ENCODE measurements at regions not wholly inside any gene's neighbourhood (a gene's known extent, or its start where the extent isn't known, plus 50 kb on each side); places are given as distances from the start of the nearest gene placed in this dataset.

DNA sequence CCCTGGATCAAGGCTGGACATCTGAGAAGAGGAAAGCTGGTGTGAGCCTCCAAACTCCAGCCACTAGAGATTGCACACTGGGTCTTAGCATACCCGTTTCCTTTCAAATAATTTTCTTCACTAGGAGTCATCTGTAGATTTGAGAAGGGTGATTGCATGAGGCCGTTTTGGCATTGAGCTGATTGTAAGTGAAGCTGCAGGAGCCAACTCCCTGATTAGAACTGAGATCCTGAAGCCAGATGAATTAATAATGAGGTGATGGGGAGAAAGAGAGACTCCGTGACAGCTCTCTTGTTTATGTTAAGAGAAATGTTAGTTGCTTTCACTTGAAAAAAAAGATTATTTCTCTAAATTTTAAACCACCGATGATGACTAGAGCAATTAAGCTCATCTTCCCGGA, 268.4 kb upstream of the THSD7B start:
- Histone ChIP-seq H3K4me2 (ENCODE audit: low read length) (no peak overlapping the region), H4K20me1 (ENCODE audit: insufficient read depth) (no peaks in the 10 kb centered on the region), H3K27ac (ENCODE audit: low read length) (no peak overlapping the region), H3K9ac (ENCODE audit: low read length) (no peak overlapping the region), H3K9me2 (ENCODE audit: insufficient read depth, low read length) (no peaks in the 10 kb centered on the region), H3K4me3 (ENCODE audit: low read length) (no peak overlapping the region), H3K36me3 (ENCODE audit: insufficient read depth, low read length) (no peaks in the 10 kb centered on the region), H3K79me2 (replicated peaks; ENCODE audit: insufficient read depth, low read length) (no peaks in the 10 kb centered on the region), H3K27me3 (ENCODE audit: insufficient read depth, low read depth, low read length) (no peaks in the 10 kb centered on the region), H3F3A (ENCODE audit: insufficient read depth, low read length, poor library complexity, severe bottlenecking) (no peaks in the 10 kb centered on the region), H2AFZ (ENCODE audit: low read depth, low read length) (no peak overlapping the region), H3K9me3 (ENCODE audit: low read length) (no peaks in the 10 kb centered on the region)
- TF ChIP-seq EP300 (conservative IDR thresholded peaks at IDR 0.05; ENCODE audit: poor library complexity, severe bottlenecking) (no peak), EZH2 (IDR thresholded peaks at IDR 0.05; ENCODE audit: borderline replicate concordance, insufficient read depth, low read length, poor library complexity, severe bottlenecking) (no peak), TAF1 (IDR thresholded peaks at IDR 0.05; ENCODE audit: low read depth) (no peak)

DNA sequence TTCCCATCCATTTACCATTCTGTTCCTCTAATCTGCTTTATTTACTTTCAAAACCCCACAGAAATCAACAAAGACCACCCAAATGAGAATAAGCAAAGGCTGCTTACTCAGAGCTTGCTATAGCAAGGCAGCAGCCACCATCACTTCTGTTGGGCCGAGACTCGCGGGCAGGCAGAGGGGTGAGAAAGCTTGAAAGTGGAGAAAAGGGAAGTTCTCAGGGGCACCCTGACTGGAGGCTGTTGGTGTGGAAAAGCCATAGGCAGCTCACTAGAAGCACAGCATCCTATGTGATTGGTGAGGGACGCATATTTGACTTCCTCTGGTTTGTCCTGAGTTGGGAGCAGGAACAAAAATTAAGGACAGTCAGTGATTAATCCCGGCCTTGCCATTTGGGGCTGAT, 269.7 kb upstream of the THSD7B start:
- Histone ChIP-seq H3K9ac (ENCODE audit: low read length) (no peak overlapping the region), H3K27ac (ENCODE audit: low read length) (no peak overlapping the region), H3K79me2 (replicated peaks; ENCODE audit: insufficient read depth, low read length) (no peaks in the 10 kb centered on the region), H3K9me2 (ENCODE audit: insufficient read depth, low read length) (no peaks in the 10 kb centered on the region), H3K4me2 (ENCODE audit: low read length) (no peak overlapping the region), H3K27me3 (ENCODE audit: insufficient read depth, low read depth, low read length) (no peaks in the 10 kb centered on the region), H3K9me3 (ENCODE audit: low read length) (no peaks in the 10 kb centered on the region), H4K20me1 (ENCODE audit: insufficient read depth) (no peaks in the 10 kb centered on the region), H3F3A (ENCODE audit: insufficient read depth, low read length, poor library complexity, severe bottlenecking) (no peaks in the 10 kb centered on the region), H3K36me3 (ENCODE audit: insufficient read depth, low read length) (no peaks in the 10 kb centered on the region), H2AFZ (ENCODE audit: low read depth, low read length) (no peak overlapping the region), H3K4me3 (ENCODE audit: low read length) (no peak overlapping the region)
- no peak for TF ChIP-seq POLR2AphosphoS5 (IDR thresholded peaks at IDR 0.05)
- no peak for TF ChIP-seq SMC3 (conservative IDR thresholded peaks at IDR 0.05; ENCODE audit: poor library complexity)
- no peak for TF ChIP-seq RAD21 (conservative IDR thresholded peaks at IDR 0.05)
- no peak for TF ChIP-seq TAF1 (IDR thresholded peaks at IDR 0.05; ENCODE audit: low read depth)
- no peak for TF ChIP-seq EZH2 (IDR thresholded peaks at IDR 0.05; ENCODE audit: borderline replicate concordance, insufficient read depth, low read length, poor library complexity, severe bottlenecking)
- TF ChIP-seq, protein P1, sequence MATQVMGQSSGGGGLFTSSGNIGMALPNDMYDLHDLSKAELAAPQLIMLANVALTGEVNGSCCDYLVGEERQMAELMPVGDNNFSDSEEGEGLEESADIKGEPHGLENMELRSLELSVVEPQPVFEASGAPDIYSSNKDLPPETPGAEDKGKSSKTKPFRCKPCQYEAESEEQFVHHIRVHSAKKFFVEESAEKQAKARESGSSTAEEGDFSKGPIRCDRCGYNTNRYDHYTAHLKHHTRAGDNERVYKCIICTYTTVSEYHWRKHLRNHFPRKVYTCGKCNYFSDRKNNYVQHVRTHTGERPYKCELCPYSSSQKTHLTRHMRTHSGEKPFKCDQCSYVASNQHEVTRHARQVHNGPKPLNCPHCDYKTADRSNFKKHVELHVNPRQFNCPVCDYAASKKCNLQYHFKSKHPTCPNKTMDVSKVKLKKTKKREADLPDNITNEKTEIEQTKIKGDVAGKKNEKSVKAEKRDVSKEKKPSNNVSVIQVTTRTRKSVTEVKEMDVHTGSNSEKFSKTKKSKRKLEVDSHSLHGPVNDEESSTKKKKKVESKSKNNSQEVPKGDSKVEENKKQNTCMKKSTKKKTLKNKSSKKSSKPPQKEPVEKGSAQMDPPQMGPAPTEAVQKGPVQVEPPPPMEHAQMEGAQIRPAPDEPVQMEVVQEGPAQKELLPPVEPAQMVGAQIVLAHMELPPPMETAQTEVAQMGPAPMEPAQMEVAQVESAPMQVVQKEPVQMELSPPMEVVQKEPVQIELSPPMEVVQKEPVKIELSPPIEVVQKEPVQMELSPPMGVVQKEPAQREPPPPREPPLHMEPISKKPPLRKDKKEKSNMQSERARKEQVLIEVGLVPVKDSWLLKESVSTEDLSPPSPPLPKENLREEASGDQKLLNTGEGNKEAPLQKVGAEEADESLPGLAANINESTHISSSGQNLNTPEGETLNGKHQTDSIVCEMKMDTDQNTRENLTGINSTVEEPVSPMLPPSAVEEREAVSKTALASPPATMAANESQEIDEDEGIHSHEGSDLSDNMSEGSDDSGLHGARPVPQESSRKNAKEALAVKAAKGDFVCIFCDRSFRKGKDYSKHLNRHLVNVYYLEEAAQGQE (IDR thresholded peaks at IDR 0.05; ENCODE audit: borderline replicate concordance): no peak
- no peak for TF ChIP-seq CTCF (IDR thresholded peaks at IDR 0.05; ENCODE audit: poor library complexity, severe bottlenecking)
- TF ChIP-seq EP300 (conservative IDR thresholded peaks at IDR 0.05; ENCODE audit: poor library complexity, severe bottlenecking): no peak
- TF ChIP-seq MXI1 (conservative IDR thresholded peaks at IDR 0.05; ENCODE audit: poor library complexity, severe bottlenecking): no peak

DNA sequence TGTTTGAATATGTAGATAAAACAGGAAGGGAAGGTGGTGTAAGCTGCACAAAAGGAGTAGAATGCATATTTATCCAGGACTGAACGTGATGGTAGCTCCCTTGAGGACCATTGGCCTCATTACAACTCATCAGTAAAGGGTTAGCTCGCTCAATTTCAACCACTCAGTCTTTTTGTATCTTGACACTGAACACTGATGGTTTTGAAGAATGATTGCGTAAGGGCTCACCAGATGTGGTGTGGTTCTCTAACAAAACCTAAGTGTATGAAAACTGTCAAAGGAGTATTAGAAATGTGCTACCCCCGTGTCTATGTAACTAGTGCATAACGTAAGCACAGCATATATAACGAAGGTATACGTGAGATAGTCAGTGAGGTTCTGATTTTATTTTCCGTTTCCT, 272.4 kb upstream of the THSD7B start:
- Histone ChIP-seq H3K27ac (ENCODE audit: low read length) (peak overlapping the region; percentile 40), H3K9me3 (ENCODE audit: low read length) (no peaks in the 10 kb centered on the region), H3K9me2 (ENCODE audit: insufficient read depth, low read length) (no peaks in the 10 kb centered on the region), H3F3A (ENCODE audit: insufficient read depth, low read length, poor library complexity, severe bottlenecking) (no peaks in the 10 kb centered on the region), H3K9ac (ENCODE audit: low read length) (no peak overlapping the region), H3K79me2 (replicated peaks; ENCODE audit: insufficient read depth, low read length) (no peaks in the 10 kb centered on the region), H3K36me3 (ENCODE audit: insufficient read depth, low read length) (no peaks in the 10 kb centered on the region), H3K27me3 (ENCODE audit: insufficient read depth, low read depth, low read length) (no peaks in the 10 kb centered on the region), H3K4me3 (ENCODE audit: low read length) (peak overlapping the region; percentile 7), H4K20me1 (ENCODE audit: insufficient read depth) (no peaks in the 10 kb centered on the region), H2AFZ (ENCODE audit: low read depth, low read length) (no peak overlapping the region), H3K4me2 (ENCODE audit: low read length) (no peak overlapping the region)
- no peak for TF ChIP-seq EZH2 (IDR thresholded peaks at IDR 0.05; ENCODE audit: borderline replicate concordance, insufficient read depth, low read length, poor library complexity, severe bottlenecking)
- TF ChIP-seq, protein P1 (IDR thresholded peaks at IDR 0.05; ENCODE audit: borderline replicate concordance): no peak
- peak; percentile 24 for TF ChIP-seq MXI1 (conservative IDR thresholded peaks at IDR 0.05; ENCODE audit: poor library complexity, severe bottlenecking)
- TF ChIP-seq POLR2AphosphoS5 (IDR thresholded peaks at IDR 0.05): peak; percentile 40
- peak; percentile 75 for TF ChIP-seq EP300 (conservative IDR thresholded peaks at IDR 0.05; ENCODE audit: poor library complexity, severe bottlenecking)

Data from neural cell (in vitro differentiated cells).